Thyroid gland (tissue), 4 donors: ENCODE measurements at regions not wholly inside any gene's neighbourhood (a gene's known extent, or its start where the extent isn't known, plus 50 kb on each side); places are given as distances from the start of the nearest gene placed in this dataset.
"Not testable (repeated sequence)": the region's sequence is repeated elsewhere in the genome, so short reads cannot be mapped to it uniquely, and the experiment has no call there.

Experiments used
- CTCF ChIP-seq, 6 experiments: fragments of 200-600 bp in 3 of 6; fragments of 450-650 bp in 3 of 6; sonication (generic) in 3 of 6; IDR thresholded peaks; one replicate each; pipeline ENCODE4 v1.5.1; 2016 to 2019; ENCODE audit warnings: antibody characterized with exemption in 6 of 6, mild to moderate bottlenecking in 2 of 6, inconsistent platforms in 1 of 6, moderate library complexity in 1 of 6
- POLR2A ChIP-seq, 2 donors: fragments of 450-650 bp; IDR thresholded peaks; one replicate each; pipeline ENCODE4 v1.6.1; 2017; ENCODE audit warnings: antibody characterized with exemption in 2 of 2, mild to moderate bottlenecking in 2 of 2, moderate library complexity in 1 of 2

DNA sequence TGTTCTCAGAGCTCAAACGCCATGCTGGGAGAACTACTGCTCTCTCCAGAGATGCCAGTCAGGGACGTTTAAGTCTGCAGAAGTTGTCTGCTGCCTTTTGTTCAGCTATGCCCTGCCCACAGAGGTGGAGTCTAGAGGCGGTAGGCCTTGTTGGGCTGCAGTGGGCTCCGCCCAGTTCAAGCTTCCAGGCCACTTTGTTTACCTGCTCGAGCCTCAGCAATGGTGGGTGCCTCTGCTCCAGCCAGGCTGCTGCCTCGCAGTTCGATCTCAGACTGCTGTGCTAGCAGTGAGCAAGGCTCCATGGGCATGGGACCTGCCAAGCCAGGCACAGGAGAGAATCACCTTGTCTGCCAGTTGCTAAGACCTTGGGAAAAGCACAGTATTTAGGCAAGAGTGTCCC is 869.3 kb downstream of the TMTC2 start:
- not testable (repeated sequence) for TF ChIP-seq CTCF, POLR2A (IDR thresholded peaks at IDR 0.05)
